ENCODE measurements at regions not wholly inside any gene's neighbourhood (a gene's known extent, or its start where the extent isn't known, plus 50 kb on each side); places are given as distances from the start of the nearest gene placed in this dataset.

DNA sequence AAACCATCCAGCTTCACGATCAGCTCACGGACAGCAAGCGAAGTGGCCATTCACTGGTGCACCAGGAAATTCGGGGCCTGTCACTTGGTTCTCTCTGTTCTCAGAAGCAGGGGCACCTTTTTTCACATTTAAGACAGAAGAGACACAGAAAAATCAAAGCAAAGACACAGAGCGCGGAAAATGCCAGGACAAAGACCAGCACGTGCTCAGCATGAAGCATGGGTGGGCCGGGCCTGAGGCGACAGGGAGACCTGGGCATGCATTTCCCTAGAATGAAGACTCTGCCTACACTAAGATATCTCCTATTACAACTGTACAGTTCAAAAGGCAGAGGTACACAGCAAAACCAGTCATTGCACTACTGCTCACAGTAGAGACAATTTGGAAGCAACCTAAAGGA, 117.4 kb upstream of the ID2 start:
- ATAC-seq (ENCODE audit: insufficient number of reproducible peaks, low FRiP score, low read depth) (no peak), DNase-seq (ENCODE audit: low spot score) (no peak)
- Histone ChIP-seq H3K4me3 (no peak overlapping the region), H3K36me3 (no peaks in the 10 kb centered on the region), H3K4me1 (ENCODE audit: control insufficient read depth in 1 of 2, low read depth in 2 of 2) (no peaks in the 10 kb centered on the region), H3K27ac (no peak overlapping the region), H3K27me3 (replicated peaks; ENCODE audit: insufficient read depth) (no peaks in the 10 kb centered on the region), H3K9me3 (no peaks in the 10 kb centered on the region)
- TF ChIP-seq, protein P1, sequence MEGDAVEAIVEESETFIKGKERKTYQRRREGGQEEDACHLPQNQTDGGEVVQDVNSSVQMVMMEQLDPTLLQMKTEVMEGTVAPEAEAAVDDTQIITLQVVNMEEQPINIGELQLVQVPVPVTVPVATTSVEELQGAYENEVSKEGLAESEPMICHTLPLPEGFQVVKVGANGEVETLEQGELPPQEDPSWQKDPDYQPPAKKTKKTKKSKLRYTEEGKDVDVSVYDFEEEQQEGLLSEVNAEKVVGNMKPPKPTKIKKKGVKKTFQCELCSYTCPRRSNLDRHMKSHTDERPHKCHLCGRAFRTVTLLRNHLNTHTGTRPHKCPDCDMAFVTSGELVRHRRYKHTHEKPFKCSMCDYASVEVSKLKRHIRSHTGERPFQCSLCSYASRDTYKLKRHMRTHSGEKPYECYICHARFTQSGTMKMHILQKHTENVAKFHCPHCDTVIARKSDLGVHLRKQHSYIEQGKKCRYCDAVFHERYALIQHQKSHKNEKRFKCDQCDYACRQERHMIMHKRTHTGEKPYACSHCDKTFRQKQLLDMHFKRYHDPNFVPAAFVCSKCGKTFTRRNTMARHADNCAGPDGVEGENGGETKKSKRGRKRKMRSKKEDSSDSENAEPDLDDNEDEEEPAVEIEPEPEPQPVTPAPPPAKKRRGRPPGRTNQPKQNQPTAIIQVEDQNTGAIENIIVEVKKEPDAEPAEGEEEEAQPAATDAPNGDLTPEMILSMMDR (IDR thresholded peaks at IDR 0.05) = no peak

DNA sequence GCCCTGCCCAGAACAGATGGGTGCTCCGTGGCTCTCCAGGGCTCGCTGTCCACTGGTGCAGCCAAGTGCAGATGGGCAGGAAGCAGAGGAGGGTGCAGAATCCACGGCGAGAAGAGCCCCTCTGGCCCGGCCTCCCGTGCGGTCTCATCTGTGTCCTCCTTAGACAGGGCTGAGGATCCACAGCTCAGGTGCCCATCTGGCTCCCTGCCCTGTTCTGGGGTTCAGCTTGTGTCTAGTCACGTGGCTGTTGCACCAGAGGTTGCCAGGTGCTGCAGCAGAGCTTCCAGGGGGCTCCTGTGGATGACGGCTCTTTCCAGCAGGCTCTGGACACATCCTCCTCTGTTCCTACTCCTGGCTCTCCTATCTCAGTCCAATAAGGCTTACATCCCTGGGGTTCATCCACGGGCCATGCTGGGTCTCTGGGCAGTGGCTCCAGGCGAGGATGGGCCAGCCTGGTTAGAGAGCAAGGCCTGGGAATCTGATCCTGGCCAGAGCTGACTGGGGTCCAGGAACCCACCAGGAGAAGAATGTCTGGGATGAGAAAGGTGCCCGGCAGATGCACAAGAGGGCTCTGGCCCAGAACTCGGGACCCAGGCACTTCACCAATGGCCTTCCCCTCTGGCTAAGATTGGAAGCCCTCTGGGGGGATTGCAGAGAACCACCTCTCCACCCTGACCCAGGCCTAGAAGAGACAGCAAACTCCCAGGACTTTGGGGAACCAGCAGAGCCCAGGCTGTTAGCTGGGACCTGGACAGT, 116.3 kb upstream of the ID2 start:
- no peak for ATAC-seq (ENCODE audit: insufficient number of reproducible peaks, low FRiP score, low read depth)
- Histone ChIP-seq H3K4me1 (ENCODE audit: control insufficient read depth in 1 of 2, low read depth in 2 of 2) (no peaks in the 10 kb centered on the region), H3K27ac (no peak overlapping the region), H3K9me3 (no peaks in the 10 kb centered on the region), H3K4me3 (no peak overlapping the region), H3K36me3 (no peaks in the 10 kb centered on the region), H3K27me3 (replicated peaks; ENCODE audit: insufficient read depth) (no peaks in the 10 kb centered on the region)
- no peak for DNase-seq (ENCODE audit: low spot score)
- TF ChIP-seq, protein P1 (IDR thresholded peaks at IDR 0.05) = no peak

DNA sequence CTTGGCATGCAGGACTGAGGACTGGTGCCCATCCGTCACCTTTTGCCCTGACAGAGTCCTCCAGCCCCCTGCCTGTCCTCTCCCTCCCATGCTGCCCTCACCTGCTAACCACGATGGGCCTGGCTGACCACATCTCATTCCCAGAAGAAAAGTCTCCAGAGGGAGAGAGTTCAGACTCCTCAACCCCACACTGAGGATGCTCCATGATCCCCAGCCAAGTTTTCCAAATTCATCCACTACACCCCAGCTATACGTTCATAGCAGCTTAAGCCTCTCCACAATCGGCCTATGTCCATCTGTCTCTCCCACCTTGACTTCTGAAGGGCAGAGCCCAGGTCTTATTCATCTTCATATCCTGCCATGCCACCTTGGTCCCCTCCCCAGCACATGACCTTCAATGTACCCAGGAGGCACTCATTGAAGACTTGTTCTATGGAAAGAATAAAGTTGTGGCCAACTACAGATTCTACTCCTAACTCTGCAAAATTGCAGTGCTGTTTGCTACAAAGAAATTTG, 115.6 kb upstream of the ID2 start:
- no peaks in the 10 kb centered on the region for H3K9me3 ChIP-seq
- ATAC-seq (ENCODE audit: insufficient number of reproducible peaks, low FRiP score, low read depth) = no peak
- DNase-seq (ENCODE audit: low spot score) = no peak
- no peaks in the 10 kb centered on the region for H3K4me1 ChIP-seq (ENCODE audit: control insufficient read depth in 1 of 2, low read depth in 2 of 2)
- no peak overlapping the region for H3K4me3 ChIP-seq
- TF ChIP-seq, protein P1 (IDR thresholded peaks at IDR 0.05) = no peak
- no peaks in the 10 kb centered on the region for H3K27me3 ChIP-seq (replicated peaks; ENCODE audit: insufficient read depth)
- no peak overlapping the region for H3K27ac ChIP-seq
- no peaks in the 10 kb centered on the region for H3K36me3 ChIP-seq

DNA sequence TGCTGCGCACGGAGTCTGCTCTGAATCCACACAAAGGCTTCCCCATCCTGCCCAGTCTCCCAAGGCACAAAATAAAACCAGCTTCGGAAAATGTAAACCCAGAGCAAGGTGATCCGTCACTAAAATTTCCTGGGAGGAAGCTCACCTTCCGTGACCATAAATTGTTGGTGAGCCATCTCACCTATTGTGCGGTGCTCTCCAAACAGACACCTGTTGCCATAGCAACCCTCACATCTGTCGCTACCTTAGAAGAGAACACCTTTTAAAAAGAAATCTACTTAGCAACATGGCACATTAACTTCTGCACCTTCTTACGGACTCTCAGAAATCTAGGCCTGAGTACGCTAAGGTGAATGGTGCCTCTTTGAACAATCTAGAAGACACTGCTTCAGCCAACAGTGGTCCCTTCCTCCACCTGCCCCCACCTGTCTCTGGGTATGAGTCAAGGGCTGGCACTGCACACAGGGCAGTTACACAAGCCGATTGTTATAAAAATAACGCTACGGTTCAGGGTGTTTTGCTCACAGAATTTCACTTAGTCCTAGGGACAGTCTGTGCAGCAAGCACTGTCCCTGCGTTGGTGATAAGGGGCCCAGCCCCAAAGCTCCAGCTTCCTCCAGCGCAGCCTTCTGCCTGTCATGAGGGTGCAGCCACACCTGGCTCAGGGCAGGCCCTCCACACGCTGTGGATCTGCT, 114.9 kb upstream of the ID2 start:
- Histone ChIP-seq H3K4me3 (no peak overlapping the region), H3K4me1 (ENCODE audit: control insufficient read depth in 1 of 2, low read depth in 2 of 2) (no peaks in the 10 kb centered on the region), H3K9me3 (no peaks in the 10 kb centered on the region), H3K36me3 (no peaks in the 10 kb centered on the region), H3K27ac (no peak overlapping the region), H3K27me3 (replicated peaks; ENCODE audit: insufficient read depth) (no peaks in the 10 kb centered on the region)
- DNase-seq (ENCODE audit: low spot score) = no peak
- TF ChIP-seq, protein P1 (IDR thresholded peaks at IDR 0.05) = no peak
- ATAC-seq (ENCODE audit: insufficient number of reproducible peaks, low FRiP score, low read depth) = no peak

DNA sequence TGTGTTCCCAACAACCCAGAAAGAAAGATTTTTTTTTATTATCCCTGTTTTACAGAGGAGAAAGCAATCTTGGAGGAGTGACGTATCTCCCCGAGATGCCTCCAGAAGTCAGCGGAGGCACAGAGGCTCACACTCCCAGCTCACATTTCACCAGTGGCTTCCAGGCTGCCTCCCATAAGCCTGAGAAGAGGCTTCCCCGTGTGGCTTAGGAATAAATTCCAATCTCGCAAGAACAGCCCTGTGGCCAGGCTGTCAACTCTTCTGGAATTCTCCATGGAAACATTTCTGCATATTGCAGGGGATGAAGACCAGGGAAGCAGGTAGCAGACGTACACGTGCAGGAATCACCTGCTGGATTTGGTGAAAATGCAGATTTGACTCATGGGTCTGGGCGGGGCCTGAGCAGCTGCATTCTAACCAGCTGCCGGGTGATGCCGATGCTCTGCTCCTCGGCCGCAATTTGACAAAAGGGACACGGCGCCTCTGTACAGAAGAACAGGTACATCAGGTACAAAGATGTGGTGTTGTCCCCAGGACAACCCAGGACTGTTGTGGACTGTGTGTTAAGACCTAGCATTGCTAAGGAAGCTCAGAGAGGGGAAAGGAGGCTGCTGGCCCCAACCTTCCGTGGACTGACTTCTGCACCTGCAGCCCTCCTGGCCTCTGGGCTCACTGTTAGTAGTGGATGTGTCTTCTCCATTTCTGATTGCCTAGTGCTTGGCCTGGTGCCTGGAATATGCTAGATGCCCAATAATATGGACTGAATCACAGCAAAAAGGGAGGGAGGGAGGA, 114.2 kb upstream of the ID2 start:
- H3K27me3 ChIP-seq (replicated peaks; ENCODE audit: insufficient read depth) = no peaks in the 10 kb centered on the region
- H3K27ac ChIP-seq = no peak overlapping the region
- ATAC-seq (ENCODE audit: insufficient number of reproducible peaks, low FRiP score, low read depth) (no peak), DNase-seq (ENCODE audit: low spot score) (no peak)
- no peaks in the 10 kb centered on the region for H3K4me1 ChIP-seq (ENCODE audit: control insufficient read depth in 1 of 2, low read depth in 2 of 2)
- TF ChIP-seq, protein P1 (IDR thresholded peaks at IDR 0.05) = no peak
- no peaks in the 10 kb centered on the region for H3K9me3 ChIP-seq
- H3K36me3 ChIP-seq = no peaks in the 10 kb centered on the region
- H3K4me3 ChIP-seq = no peak overlapping the region

Data from thoracic aorta (tissue), 2 donors.